Tibial nerve (tissue), 4 donors: ENCODE measurements at regions not wholly inside any gene's neighbourhood (a gene's known extent, or its start where the extent isn't known, plus 50 kb on each side); places are given as distances from the start of the nearest gene placed in this dataset.

Source experiments
- EP300 ChIP-seq, 2 donors: sonication (generic); formaldehyde crosslinking; IDR thresholded peaks; one replicate each; pipeline ENCODE4 v1.6.1; 2017; ENCODE audit warnings: antibody characterized with exemption in 2 of 2, mild to moderate bottlenecking in 1 of 2
- POLR2A ChIP-seq, 2 donors: fragments of 450-650 bp; IDR thresholded peaks; one replicate each; pipeline ENCODE4 v1.6.1; 2017; ENCODE audit warnings: antibody characterized with exemption in 2 of 2, mild to moderate bottlenecking in 2 of 2, moderate library complexity in 2 of 2
- TF ChIP-seq, protein P1 (sequence below), 5 experiments: fragments of 200-600 bp in 3 of 5; fragments of 450-650 bp in 2 of 5; sonication (generic) in 3 of 5; IDR thresholded peaks; one replicate each; pipeline ENCODE4 v1.5.1; 2016 to 2019; ENCODE audit warnings: antibody characterized with exemption in 5 of 5, mild to moderate bottlenecking in 3 of 5, moderate library complexity in 2 of 5

GRCh38 chr9:30201024-30201423 is 2183.4 kb upstream of the ACO1 start:
- TF ChIP-seq, protein P1, sequence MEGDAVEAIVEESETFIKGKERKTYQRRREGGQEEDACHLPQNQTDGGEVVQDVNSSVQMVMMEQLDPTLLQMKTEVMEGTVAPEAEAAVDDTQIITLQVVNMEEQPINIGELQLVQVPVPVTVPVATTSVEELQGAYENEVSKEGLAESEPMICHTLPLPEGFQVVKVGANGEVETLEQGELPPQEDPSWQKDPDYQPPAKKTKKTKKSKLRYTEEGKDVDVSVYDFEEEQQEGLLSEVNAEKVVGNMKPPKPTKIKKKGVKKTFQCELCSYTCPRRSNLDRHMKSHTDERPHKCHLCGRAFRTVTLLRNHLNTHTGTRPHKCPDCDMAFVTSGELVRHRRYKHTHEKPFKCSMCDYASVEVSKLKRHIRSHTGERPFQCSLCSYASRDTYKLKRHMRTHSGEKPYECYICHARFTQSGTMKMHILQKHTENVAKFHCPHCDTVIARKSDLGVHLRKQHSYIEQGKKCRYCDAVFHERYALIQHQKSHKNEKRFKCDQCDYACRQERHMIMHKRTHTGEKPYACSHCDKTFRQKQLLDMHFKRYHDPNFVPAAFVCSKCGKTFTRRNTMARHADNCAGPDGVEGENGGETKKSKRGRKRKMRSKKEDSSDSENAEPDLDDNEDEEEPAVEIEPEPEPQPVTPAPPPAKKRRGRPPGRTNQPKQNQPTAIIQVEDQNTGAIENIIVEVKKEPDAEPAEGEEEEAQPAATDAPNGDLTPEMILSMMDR (IDR thresholded peaks at IDR 0.05): no peak
- TF ChIP-seq POLR2A (IDR thresholded peaks at IDR 0.05) (no peak), EP300 (IDR thresholded peaks at IDR 0.05) (no peak)
